ENCODE measurements at regions not wholly inside any gene's neighbourhood (a gene's known extent, or its start where the extent isn't known, plus 50 kb on each side); places are given as distances from the start of the nearest gene placed in this dataset.

DNA sequence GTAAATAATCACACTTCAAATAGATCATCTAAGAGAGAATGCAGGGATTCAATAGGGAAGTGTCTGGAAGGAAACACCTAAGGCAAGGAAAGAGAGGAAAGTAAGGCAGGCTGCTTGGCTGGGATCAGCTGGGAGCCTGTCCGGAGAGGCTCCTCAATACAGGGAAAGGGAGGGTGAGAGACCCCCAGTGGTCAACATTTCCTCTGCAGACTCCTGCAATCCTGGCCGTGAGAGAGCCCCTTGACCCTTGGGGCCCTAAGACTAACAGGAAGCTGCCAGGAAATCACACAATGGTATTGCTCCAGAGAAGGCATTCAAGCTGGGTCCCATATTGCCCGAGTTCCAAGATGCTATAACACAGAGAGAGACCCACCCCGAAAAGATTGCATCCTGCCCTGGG, 549.4 kb downstream of the NYAP2 start:
- Histone ChIP-seq H3K27me3 (replicated peaks; ENCODE audit: insufficient read depth) (no peaks in the 10 kb centered on the region), H3K27ac (no peak overlapping the region), H3K9me3 (no peaks in the 10 kb centered on the region), H3K36me3 (no peaks in the 10 kb centered on the region), H3K4me1 (replicated peaks) (no peaks in the 10 kb centered on the region), H3K4me3 (no peak overlapping the region)
- intact Hi-C loops (cut with DNase I): no loop called here
- WGBS: 77% methylated on average over 4 of the region's 4 CpGs
- no peak for DNase-seq (ENCODE audit: low spot score)
- TF ChIP-seq POLR2A (IDR thresholded peaks at IDR 0.05): no peak
- TF ChIP-seq CTCF (IDR thresholded peaks at IDR 0.05): no peak
- no peak for TF ChIP-seq POLR2AphosphoS5 (IDR thresholded peaks at IDR 0.05)

GRCh38 chr2:225938991-225939390, 539.5 kb downstream of the NYAP2 start:
- no peak for DNase-seq (ENCODE audit: low spot score)

DNA sequence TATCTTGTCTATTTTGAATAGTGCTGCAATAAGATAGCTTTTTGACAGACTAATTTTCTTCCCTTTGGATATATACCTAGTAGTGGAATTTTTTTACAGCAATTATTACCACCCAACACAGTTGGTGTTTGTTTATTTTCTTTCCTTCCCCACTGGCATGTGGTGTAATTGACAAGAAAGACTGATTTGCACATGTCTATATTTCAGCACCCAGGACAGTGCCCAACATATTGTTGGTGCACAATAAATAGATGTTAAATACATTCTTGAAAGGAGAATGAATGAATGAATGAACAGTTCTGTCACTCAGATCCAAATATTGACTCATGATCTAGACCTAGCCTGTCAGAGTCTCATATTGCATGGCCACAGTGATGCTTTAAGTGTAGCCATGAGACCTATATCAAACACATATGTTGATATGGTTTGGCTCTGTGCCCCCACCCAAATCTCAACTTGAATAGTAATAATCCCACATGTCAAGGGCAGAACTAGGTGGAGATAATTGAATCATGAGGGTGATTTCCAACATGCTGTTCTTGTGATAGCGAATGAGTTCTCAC, 538.2 kb downstream of the NYAP2 start:
- no peaks in the 10 kb centered on the region for H3K9me3 ChIP-seq
- DNase-seq (ENCODE audit: low spot score): no peak
- H3K4me3 ChIP-seq: no peak overlapping the region
- H3K27ac ChIP-seq: no peak overlapping the region
- H3K4me1 ChIP-seq (replicated peaks): no peaks in the 10 kb centered on the region
- no peak for TF ChIP-seq POLR2AphosphoS5 (IDR thresholded peaks at IDR 0.05)
- no peak for TF ChIP-seq POLR2A (IDR thresholded peaks at IDR 0.05)
- TF ChIP-seq CTCF (IDR thresholded peaks at IDR 0.05): no peak
- 100% methylated on average over 1 of the region's 1 CpG for WGBS
- intact Hi-C loops (cut with DNase I): no loop called here
- H3K27me3 ChIP-seq (replicated peaks; ENCODE audit: insufficient read depth): no peaks in the 10 kb centered on the region
- no peaks in the 10 kb centered on the region for H3K36me3 ChIP-seq

More at GRCh38 chr2:225938991-225939390, 539.5 kb downstream of the NYAP2 start:
- no peak overlapping the region for H3K4me3 ChIP-seq
- H3K36me3 ChIP-seq: no peaks in the 10 kb centered on the region
- intact Hi-C loops (cut with DNase I): no loop called here
- WGBS: 90% methylated on average over 1 of the region's 1 CpG
- no peaks in the 10 kb centered on the region for H3K9me3 ChIP-seq
- H3K27ac ChIP-seq: no peak overlapping the region
- H3K27me3 ChIP-seq (replicated peaks; ENCODE audit: insufficient read depth): no peaks in the 10 kb centered on the region
- no peaks in the 10 kb centered on the region for H3K4me1 ChIP-seq (replicated peaks)
- no peak for TF ChIP-seq POLR2AphosphoS5 (IDR thresholded peaks at IDR 0.05)
- no peak for TF ChIP-seq POLR2A (IDR thresholded peaks at IDR 0.05)
- no peak for TF ChIP-seq CTCF (IDR thresholded peaks at IDR 0.05)

DNA sequence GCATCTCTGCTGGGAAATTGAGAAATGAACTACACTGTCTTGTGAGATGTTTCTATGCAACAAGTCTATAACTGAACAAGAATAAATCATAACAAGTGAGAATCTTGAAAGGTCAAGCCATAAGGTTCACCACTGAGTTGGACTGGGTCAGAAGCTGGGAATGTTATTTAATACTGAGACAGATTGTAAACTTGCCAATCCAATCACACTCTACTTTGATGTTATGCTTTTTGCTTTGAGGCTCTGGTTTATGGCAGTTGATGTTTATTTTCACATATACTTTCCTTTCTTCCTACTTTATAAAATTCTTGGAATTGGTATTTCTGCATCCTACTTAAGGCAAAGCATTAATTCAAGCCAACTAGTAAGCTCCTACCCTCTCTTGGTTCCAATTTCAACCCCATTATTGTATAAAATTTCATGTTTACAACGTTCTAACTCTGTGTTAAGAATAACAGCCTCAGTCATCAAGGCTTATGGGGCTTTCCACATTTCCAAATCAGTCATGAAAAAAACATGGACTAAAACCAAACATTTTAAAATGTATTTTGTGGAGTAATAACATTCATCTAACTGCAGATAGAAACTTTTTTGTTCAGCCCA, 533.4 kb downstream of the NYAP2 start:
- DNase-seq (ENCODE audit: low spot score): no peak
- intact Hi-C loops (cut with DNase I): no loop called here
- Histone ChIP-seq H3K4me3 (no peak overlapping the region), H3K9me3 (no peaks in the 10 kb centered on the region), H3K4me1 (replicated peaks) (no peaks in the 10 kb centered on the region), H3K27ac (no peak overlapping the region), H3K27me3 (replicated peaks; ENCODE audit: insufficient read depth) (no peaks in the 10 kb centered on the region), H3K36me3 (no peaks in the 10 kb centered on the region)
- TF ChIP-seq CTCF (IDR thresholded peaks at IDR 0.05) (no peak), POLR2A (IDR thresholded peaks at IDR 0.05) (no peak), POLR2AphosphoS5 (IDR thresholded peaks at IDR 0.05) (no peak)
- WGBS: 11% methylated on average over 1 of the region's 1 CpG

DNA sequence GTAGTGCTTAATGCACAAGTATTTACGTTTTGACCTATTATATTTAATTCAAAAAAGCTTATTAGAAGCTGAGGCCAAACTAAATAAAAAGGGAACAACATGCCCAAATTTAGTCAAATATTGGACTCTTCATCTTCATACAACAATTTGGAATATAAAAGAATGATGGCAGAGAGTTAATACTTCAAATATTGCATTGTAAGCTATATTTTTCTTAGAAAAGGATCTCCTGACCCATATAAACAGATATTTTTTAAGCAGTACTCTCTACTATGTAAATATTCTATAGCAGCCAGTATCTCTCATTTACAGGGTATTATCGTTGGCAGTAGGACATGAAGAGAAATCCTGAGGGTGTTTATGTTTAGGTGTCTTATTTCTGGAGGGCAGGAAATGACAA, 531.2 kb downstream of the NYAP2 start:
- H3K9me3 ChIP-seq: no peaks in the 10 kb centered on the region
- H3K4me1 ChIP-seq (replicated peaks): no peaks in the 10 kb centered on the region
- H3K4me3 ChIP-seq: no peak overlapping the region
- no peak overlapping the region for H3K27ac ChIP-seq
- 8% methylated on average over 2 of the region's 2 CpGs for WGBS
- no peaks in the 10 kb centered on the region for H3K27me3 ChIP-seq (replicated peaks; ENCODE audit: insufficient read depth)
- intact Hi-C loops (cut with DNase I): no loop called here
- no peak for TF ChIP-seq POLR2A (IDR thresholded peaks at IDR 0.05)
- no peak for TF ChIP-seq CTCF (IDR thresholded peaks at IDR 0.05)
- no peak for TF ChIP-seq POLR2AphosphoS5 (IDR thresholded peaks at IDR 0.05)
- no peaks in the 10 kb centered on the region for H3K36me3 ChIP-seq
- DNase-seq (ENCODE audit: low spot score): no peak
